ENCODE measurements at regions not wholly inside any gene's neighbourhood (a gene's known extent, or its start where the extent isn't known, plus 50 kb on each side); places are given as distances from the start of the nearest gene placed in this dataset.

GRCh38 chr4:135184715-135185114 lies 983.1 kb upstream of the PABPC4L start:
- POLR2A ChIA-PET, result no interaction called here
- FAIRE-seq, result no peak
- H3K27ac ChIP-seq, result no peak overlapping the region
- TF ChIP-seq MAX (IDR thresholded peaks at IDR 0.05), result no peak
- TF ChIP-seq HOXA7 (CRISPR knock-in tag; IDR thresholded peaks at IDR 0.05), result no peak
- no peak for TF ChIP-seq ZFP36 (IDR thresholded peaks at IDR 0.05; ENCODE audit: borderline replicate concordance, partially characterized antibody)
- no peak for TF ChIP-seq CHD4 (IDR thresholded peaks at IDR 0.05; ENCODE audit: borderline replicate concordance)
- no peak for TF ChIP-seq ZNF302 (CRISPR knock-in tag; IDR thresholded peaks at IDR 0.05)
- TF ChIP-seq RCOR1 (IDR thresholded peaks at IDR 0.05; ENCODE audit: low read depth, low read length), result no peak
- no peak for TF ChIP-seq REST (IDR thresholded peaks at IDR 0.05)
- TF ChIP-seq USF2 (IDR thresholded peaks at IDR 0.05), result no peak
- TF ChIP-seq JUN (IDR thresholded peaks at IDR 0.05), result no peak
- TF ChIP-seq NR3C1 (IDR thresholded peaks at IDR 0.05), result no peak
- no peak for TF ChIP-seq FOXS1 (CRISPR knock-in tag; IDR thresholded peaks at IDR 0.05)
- no peak for TF ChIP-seq MAFK (IDR thresholded peaks at IDR 0.05; ENCODE audit: partially characterized antibody)
- no peak for TF ChIP-seq BCL3 (IDR thresholded peaks at IDR 0.05)
- no peak for DNase-seq (ENCODE audit: low read depth in 1 of 2, low spot score in 1 of 2)
- 39% methylated on average over 6 of the region's 6 CpGs for WGBS (ENCODE audit: missing lambda C conversion rate)
- ATAC-seq, result no peak
- no peaks in the 10 kb centered on the region for H3K9me3 ChIP-seq
- no peak overlapping the region for H3K4me2 ChIP-seq
- no peak overlapping the region for H3K4me3 ChIP-seq
- H3K4me1 ChIP-seq, result no peaks in the 10 kb centered on the region
- CTCF ChIA-PET, result no interaction called here

- no peak for ATAC-seq
- ChIA-PET POLR2A (no interaction called here), CTCF (no interaction called here)
- Histone ChIP-seq H3K4me2 (no peak overlapping the region), H3K4me1 (no peaks in the 10 kb centered on the region), H3K9me3 (no peaks in the 10 kb centered on the region), H3K4me3 (no peak overlapping the region), H3K27ac (no peak overlapping the region)
- no peak for TF ChIP-seq EHMT2 (IDR thresholded peaks at IDR 0.05; ENCODE audit: low read depth)
- no peak for TF ChIP-seq RARB (CRISPR knock-in tag; IDR thresholded peaks at IDR 0.05)
- TF ChIP-seq REST (IDR thresholded peaks at IDR 0.05), result no peak
- TF ChIP-seq MAFK (IDR thresholded peaks at IDR 0.05; ENCODE audit: partially characterized antibody), result no peak
- TF ChIP-seq HES2 (IDR thresholded peaks at IDR 0.05), result no peak
- no peak for TF ChIP-seq USF2 (IDR thresholded peaks at IDR 0.05)
- no peak for TF ChIP-seq NR3C1 (IDR thresholded peaks at IDR 0.05)
- no peak for TF ChIP-seq MAX (IDR thresholded peaks at IDR 0.05)
- no peak for TF ChIP-seq HEYL (CRISPR knock-in tag; IDR thresholded peaks at IDR 0.05)
- TF ChIP-seq RCOR1 (IDR thresholded peaks at IDR 0.05; ENCODE audit: low read depth, low read length), result no peak
- no peak for TF ChIP-seq HOXB13 (CRISPR knock-in tag; IDR thresholded peaks at IDR 0.05; ENCODE audit: low read depth)
- no peak for TF ChIP-seq EP300 (IDR thresholded peaks at IDR 0.05)
- no peak for TF ChIP-seq ZNF302 (CRISPR knock-in tag; IDR thresholded peaks at IDR 0.05)
- no peak for TF ChIP-seq CEBPB (IDR thresholded peaks at IDR 0.05)
- no peak for TF ChIP-seq GATA3 (IDR thresholded peaks at IDR 0.05; ENCODE audit: borderline replicate concordance)
- no peak for TF ChIP-seq RNF2 (IDR thresholded peaks at IDR 0.05; ENCODE audit: borderline replicate concordance, low read depth)
- TF ChIP-seq CHD2 (IDR thresholded peaks at IDR 0.05; ENCODE audit: low read length, partially characterized antibody), result no peak
- DNase-seq (ENCODE audit: low read depth in 1 of 2, low spot score in 1 of 2), result no peak
- FAIRE-seq, result no peak
Observed at GRCh38 chr4:135177321-135177720, 975.7 kb upstream of the PABPC4L start.

Data from A549 (cell line).